Mucosa of descending colon (tissue), 3 donors: ENCODE measurements at regions not wholly inside any gene's neighbourhood (a gene's known extent, or its start where the extent isn't known, plus 50 kb on each side); places are given as distances from the start of the nearest gene placed in this dataset.

Experiments used
- ATAC-seq: fragments of 200-7000 bp; cut with Tn5 transposase; one replicate; pipeline ENCODE4 v1.9.1; 2020; ENCODE audit warnings: mild to moderate bottlenecking, moderate library complexity
- DNase-seq, 3 donors: peaks; one replicate each; pipeline ENCODE4 v3.0.0-alpha.2; 2020
- H3K36me3 ChIP-seq: fragments of 200-600 bp; one replicate; pipeline ENCODE4 v1.8.0; 2021; ENCODE audit warnings: low read depth, mild to moderate bottlenecking
- H3K4me1 ChIP-seq: fragments of 200-600 bp; one replicate; pipeline ENCODE4 v1.8.0; 2021; ENCODE audit warnings: low read depth, mild to moderate bottlenecking
- H3K4me3 ChIP-seq: fragments of 200-600 bp; one replicate; pipeline ENCODE4 v1.8.0; 2021; ENCODE audit warnings: mild to moderate bottlenecking
- H3K9me3 ChIP-seq: fragments of 200-600 bp; one replicate; pipeline ENCODE4 v1.8.0; 2021; ENCODE audit warnings: mild to moderate bottlenecking
- CTCF ChIP-seq: fragments of 200-600 bp; IDR thresholded peaks from one replicate; pipeline ENCODE4 v1.8.0; 2022; ENCODE audit warnings: antibody characterized with exemption, mild to moderate bottlenecking
- intact Hi-C, 2 donors: fragments of 100-400 bp; cut with DNase I in 1 of 2; cut with micrococcal nuclease in 1 of 2; formaldehyde crosslinking; loops; one replicate each; pipeline versions ENCODE4 v1.11.0 to v1.11.1; 2022; cut with DNase I, micrococcal nuclease
- donor health status: DM: no; HTN: no; CAD: no; lungs with moderate emphysema.
- donor health status: DM: no; HTN: no; CAD: no.
- donor health status: DM: no; HTN: yes; CAD: no.

- no peak for ATAC-seq
- Histone ChIP-seq H3K36me3 (no peaks in the 10 kb centered on the region), H3K4me1 (no peaks in the 10 kb centered on the region), H3K9me3 (no peaks in the 10 kb centered on the region), H3K4me3 (no peak overlapping the region)
- intact Hi-C loops = no loop called here
- TF ChIP-seq CTCF = no peak
- DNase-seq = no peak
Measured at GRCh38 chr4:66647476-66647875, 897.8 kb downstream of the CENPC start.

- Histone ChIP-seq H3K4me1 (no peaks in the 10 kb centered on the region), H3K36me3 (no peaks in the 10 kb centered on the region), H3K9me3 (no peaks in the 10 kb centered on the region), H3K4me3 (no peak overlapping the region)
- TF ChIP-seq CTCF = no peak
- intact Hi-C loops = no loop called here
- DNase-seq (no peak), ATAC-seq (no peak)
Measured at GRCh38 chr4:66640233-66640990, 904.9 kb downstream of the CENPC start.

- ATAC-seq (no peak), DNase-seq (no peak)
- intact Hi-C loops = no loop called here
Measured at GRCh38 chr4:66639361-66639760, 905.9 kb downstream of the CENPC start.

DNA sequence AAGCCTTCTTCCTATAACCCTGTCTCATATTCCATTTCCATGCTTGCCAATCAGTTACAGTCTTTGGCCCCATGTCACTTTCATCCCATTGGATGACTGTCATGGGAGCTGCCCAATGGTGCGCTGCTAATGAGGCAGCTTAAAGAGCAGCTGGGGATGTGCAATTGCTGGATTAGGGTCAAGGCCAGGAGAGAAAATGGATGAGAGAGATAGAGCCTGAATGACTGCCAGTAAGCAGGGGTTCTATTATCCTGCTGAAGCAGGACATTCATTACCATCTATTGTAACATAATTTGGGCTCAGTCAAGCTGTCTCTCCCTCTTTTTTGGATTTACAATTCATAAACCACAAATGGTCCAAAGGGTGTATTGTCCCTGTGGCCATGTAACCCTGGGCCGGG is 909.0 kb downstream of the CENPC start:
- no peaks in the 10 kb centered on the region for H3K9me3 ChIP-seq
- no peaks in the 10 kb centered on the region for H3K36me3 ChIP-seq
- no peak for ATAC-seq
- no peak overlapping the region for H3K4me3 ChIP-seq
- intact Hi-C loops = no loop called here
- DNase-seq = no peak
- TF ChIP-seq CTCF = no peak
- H3K4me1 ChIP-seq = no peaks in the 10 kb centered on the region

More at GRCh38 chr4:66639361-66639760, 905.9 kb downstream of the CENPC start:
- no peaks in the 10 kb centered on the region for H3K9me3 ChIP-seq
- H3K4me1 ChIP-seq = no peaks in the 10 kb centered on the region
- TF ChIP-seq CTCF = no peak
- no peak overlapping the region for H3K4me3 ChIP-seq
- H3K36me3 ChIP-seq = no peaks in the 10 kb centered on the region

DNA sequence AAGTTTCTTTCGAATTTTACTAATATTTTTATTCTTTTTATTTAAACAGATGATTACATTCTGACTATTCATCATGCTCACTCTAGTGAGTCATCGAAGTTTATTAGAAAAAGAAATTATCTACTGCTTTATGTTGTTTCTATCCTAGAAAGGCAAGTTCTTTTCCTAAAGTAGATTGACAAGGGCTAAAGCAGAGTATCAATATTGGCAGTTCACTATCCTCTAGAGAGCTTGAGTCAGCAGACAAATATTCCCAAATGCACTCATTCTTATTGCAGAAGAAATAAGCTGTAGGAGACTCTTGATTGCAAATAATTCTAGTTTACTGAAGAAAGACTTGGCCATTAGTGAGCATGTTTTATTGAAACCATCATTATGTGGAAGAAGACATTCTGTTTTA is 911.8 kb downstream of the CENPC start:
- ATAC-seq = no peak
- intact Hi-C loops = no loop called here
- no peaks in the 10 kb centered on the region for H3K4me1 ChIP-seq

More for the DNA sequence above, 911.8 kb downstream of the CENPC start:
- no peak for DNase-seq
- H3K9me3 ChIP-seq = no peaks in the 10 kb centered on the region
- H3K4me3 ChIP-seq = no peak overlapping the region
- no peak for TF ChIP-seq CTCF
- H3K36me3 ChIP-seq = no peaks in the 10 kb centered on the region
